ENCODE measurements at regions not wholly inside any gene's neighbourhood (a gene's known extent, or its start where the extent isn't known, plus 50 kb on each side); places are given as distances from the start of the nearest gene placed in this dataset.

DNA sequence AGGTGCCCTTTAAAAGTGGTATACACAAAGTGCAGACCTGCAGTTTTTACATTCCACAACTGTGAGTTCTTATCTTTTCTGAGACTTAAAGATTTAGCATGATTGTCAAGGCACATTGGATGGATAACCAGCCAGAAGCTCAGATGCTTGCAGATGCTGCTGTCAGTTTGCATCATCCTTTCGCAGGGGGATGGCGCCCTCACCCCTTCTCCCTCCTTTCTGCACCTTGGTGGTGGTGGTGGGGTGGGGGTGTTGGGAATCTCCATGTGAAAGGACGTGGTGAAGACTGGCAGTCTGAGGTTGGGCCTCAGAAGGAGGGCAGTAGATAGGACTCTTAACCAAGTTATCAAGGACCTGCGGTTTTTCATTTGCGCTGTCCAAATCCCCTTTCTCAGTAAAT, 309.6 kb upstream of the SEMA6D start:
- no peak for TF ChIP-seq NR2C2 (CRISPR knock-in tag; IDR thresholded peaks at IDR 0.05)
- TF ChIP-seq, protein P1, sequence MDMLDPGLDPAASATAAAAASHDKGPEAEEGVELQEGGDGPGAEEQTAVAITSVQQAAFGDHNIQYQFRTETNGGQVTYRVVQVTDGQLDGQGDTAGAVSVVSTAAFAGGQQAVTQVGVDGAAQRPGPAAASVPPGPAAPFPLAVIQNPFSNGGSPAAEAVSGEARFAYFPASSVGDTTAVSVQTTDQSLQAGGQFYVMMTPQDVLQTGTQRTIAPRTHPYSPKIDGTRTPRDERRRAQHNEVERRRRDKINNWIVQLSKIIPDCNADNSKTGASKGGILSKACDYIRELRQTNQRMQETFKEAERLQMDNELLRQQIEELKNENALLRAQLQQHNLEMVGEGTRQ (CRISPR knock-in tag; IDR thresholded peaks at IDR 0.05): no peak
- TF ChIP-seq NFYB (CRISPR knock-in tag; conservative IDR thresholded peaks at IDR 0.05; ENCODE audit: low read depth): no peak
- TF ChIP-seq ZNF396 (CRISPR knock-in tag; IDR thresholded peaks at IDR 0.05; ENCODE audit: borderline replicate concordance): no peak
- no peak for TF ChIP-seq KAT7 (CRISPR knock-in tag; IDR thresholded peaks at IDR 0.05; ENCODE audit: borderline replicate concordance)
- TF ChIP-seq SP1 (CRISPR knock-in tag; conservative IDR thresholded peaks at IDR 0.05): no peak
- TF ChIP-seq, protein P2, sequence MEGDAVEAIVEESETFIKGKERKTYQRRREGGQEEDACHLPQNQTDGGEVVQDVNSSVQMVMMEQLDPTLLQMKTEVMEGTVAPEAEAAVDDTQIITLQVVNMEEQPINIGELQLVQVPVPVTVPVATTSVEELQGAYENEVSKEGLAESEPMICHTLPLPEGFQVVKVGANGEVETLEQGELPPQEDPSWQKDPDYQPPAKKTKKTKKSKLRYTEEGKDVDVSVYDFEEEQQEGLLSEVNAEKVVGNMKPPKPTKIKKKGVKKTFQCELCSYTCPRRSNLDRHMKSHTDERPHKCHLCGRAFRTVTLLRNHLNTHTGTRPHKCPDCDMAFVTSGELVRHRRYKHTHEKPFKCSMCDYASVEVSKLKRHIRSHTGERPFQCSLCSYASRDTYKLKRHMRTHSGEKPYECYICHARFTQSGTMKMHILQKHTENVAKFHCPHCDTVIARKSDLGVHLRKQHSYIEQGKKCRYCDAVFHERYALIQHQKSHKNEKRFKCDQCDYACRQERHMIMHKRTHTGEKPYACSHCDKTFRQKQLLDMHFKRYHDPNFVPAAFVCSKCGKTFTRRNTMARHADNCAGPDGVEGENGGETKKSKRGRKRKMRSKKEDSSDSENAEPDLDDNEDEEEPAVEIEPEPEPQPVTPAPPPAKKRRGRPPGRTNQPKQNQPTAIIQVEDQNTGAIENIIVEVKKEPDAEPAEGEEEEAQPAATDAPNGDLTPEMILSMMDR (IDR thresholded peaks at IDR 0.05): no peak
- no peak for TF ChIP-seq IRF2 (CRISPR knock-in tag; IDR thresholded peaks at IDR 0.05; ENCODE audit: borderline replicate concordance, low read depth)
- TF ChIP-seq TEAD4 (CRISPR knock-in tag; IDR thresholded peaks at IDR 0.05): no peak
- TF ChIP-seq, protein P3, sequence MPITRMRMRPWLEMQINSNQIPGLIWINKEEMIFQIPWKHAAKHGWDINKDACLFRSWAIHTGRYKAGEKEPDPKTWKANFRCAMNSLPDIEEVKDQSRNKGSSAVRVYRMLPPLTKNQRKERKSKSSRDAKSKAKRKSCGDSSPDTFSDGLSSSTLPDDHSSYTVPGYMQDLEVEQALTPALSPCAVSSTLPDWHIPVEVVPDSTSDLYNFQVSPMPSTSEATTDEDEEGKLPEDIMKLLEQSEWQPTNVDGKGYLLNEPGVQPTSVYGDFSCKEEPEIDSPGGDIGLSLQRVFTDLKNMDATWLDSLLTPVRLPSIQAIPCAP (CRISPR knock-in tag; IDR thresholded peaks at IDR 0.05): no peak
- no peak for TF ChIP-seq CREB1 (CRISPR knock-in tag; IDR thresholded peaks at IDR 0.05)
- TF ChIP-seq, protein P4, sequence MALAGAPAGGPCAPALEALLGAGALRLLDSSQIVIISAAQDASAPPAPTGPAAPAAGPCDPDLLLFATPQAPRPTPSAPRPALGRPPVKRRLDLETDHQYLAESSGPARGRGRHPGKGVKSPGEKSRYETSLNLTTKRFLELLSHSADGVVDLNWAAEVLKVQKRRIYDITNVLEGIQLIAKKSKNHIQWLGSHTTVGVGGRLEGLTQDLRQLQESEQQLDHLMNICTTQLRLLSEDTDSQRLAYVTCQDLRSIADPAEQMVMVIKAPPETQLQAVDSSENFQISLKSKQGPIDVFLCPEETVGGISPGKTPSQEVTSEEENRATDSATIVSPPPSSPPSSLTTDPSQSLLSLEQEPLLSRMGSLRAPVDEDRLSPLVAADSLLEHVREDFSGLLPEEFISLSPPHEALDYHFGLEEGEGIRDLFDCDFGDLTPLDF (CRISPR knock-in tag; IDR thresholded peaks at IDR 0.05): no peak

All from WTC11 (cell line).